RPMI7951 (cell line): ENCODE measurements at regions not wholly inside any gene's neighbourhood (a gene's known extent, or its start where the extent isn't known, plus 50 kb on each side); places are given as distances from the start of the nearest gene placed in this dataset.
A peak's percentile ranks its signal among the peaks of the same experiment; 100 is the strongest.

Experiments used
- DNase-seq: peaks from one replicate; pipeline ENCODE4 v3.0.0-alpha.2; 2012; ENCODE audit warnings: low read depth

DNA sequence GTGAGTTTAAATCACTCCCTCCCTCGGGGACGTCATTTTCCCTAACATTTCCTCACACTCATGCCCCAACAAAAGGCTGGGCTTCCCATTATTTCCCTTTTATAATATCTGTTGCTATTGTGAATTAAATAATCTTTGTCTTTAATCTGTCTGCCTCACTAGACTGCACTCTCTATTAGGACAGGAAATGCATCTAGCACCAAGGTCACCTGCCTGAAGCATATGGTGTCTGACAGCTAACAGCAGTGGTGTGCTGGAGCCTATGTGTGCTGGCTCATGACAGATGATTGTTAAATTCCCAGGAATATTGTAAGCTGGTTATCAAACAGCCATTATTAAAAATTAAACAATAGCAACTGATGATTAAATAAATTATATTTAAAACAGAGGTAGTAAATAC, 237.0 kb upstream of the CEP162 start:
- no peak for DNase-seq

DNA sequence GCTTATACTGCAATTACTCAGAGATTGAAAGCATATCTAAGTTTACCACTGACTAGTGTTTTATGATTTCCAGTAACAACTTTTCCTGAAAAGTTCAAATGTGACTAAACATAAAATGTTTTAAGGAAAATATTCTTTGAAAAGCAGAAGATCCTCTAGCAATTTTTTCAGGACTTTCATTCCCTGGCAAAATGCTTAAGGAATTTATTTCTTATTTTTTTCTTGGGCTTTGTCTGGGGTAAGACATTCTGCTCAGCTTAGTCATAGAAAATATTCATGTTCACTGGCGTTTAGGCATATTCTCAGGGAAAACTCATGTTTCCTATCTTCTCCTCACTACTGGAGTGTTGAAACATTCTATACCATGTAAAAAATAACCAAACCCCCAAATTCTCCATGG, 235.3 kb upstream of the CEP162 start:
- DNase-seq, result peak; percentile 44

DNA sequence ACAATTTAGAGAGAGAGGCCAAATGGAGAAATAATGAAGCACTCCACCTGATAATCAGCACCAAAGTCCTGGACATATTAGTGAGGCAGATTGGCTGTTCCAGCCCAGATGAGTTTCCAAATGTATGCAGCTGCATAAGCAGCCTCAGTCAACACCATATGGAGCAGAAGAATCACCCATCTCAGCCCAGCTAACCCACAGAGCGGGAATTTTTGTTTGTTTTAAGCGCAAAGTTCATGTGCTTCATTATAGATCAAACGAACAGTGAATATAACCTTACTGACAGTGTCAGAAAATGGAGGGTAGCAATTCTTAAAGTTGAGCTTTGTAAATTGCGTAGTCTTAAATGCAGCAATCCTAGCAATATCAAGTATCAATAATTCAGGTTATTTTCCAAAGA, 234.0 kb upstream of the CEP162 start:
- DNase-seq, result no peak

DNA sequence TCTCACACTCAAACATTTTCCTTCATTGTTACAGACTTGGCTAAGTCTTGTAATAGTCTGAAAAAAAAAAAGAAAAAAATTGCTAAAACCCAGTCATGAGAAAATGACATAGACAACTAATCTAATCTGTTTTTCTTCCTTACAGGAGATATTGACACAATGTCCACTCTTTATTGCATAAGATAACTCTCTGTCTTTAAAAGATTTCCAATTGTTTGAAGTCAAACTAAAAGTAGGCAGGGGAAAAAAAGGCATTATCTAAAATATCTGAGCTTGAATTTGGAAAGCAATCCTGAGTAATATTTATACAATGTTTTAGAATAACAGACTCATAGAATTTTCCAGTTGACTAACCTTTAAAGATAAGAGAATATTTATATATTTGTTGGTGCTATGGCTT, 233.0 kb upstream of the CEP162 start:
- no peak for DNase-seq

GRCh38 chr6:84459401-84459800, 232.0 kb upstream of the CEP162 start:
- DNase-seq, result no peak

DNA sequence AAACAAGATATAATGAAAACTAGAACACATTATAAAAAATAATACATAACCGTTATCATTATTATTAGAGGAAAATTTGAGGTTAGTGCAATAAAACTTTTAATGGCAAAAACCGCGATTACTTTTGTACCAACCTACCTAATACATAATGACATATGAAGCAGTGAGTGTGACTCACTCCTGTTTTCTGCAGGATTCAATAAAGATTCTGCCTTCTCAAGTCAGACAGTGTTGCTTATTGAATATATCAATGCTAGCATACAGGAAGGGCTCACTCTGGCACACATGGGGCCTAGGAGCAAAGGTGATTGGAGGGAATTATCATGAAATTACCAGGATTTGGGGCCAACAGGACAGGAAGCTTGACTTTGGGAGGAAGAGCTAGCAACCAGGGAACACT, 230.8 kb upstream of the CEP162 start:
- no peak for DNase-seq

GRCh38 chr6:84457276-84457675, 229.8 kb upstream of the CEP162 start:
- DNase-seq, result peak; percentile 10

DNA sequence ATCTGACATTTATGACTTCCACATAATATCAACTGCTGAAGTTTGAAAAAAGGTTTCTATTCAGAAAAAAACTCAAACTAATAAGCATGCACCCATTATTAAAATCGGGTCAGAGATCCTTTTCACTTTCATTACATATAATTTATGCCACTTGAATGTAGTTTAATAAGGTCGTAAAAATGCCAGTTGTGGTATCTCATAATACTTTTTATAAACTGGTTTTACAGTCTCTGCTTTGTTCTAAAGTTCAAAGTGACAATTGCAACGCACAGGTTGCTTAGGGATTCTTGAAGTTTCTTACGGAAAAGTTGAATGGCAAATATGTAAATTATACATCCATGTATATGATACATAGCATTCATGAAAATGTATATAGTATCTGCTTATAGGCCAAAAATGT, 229.4 kb upstream of the CEP162 start:
- no peak for DNase-seq

DNA sequence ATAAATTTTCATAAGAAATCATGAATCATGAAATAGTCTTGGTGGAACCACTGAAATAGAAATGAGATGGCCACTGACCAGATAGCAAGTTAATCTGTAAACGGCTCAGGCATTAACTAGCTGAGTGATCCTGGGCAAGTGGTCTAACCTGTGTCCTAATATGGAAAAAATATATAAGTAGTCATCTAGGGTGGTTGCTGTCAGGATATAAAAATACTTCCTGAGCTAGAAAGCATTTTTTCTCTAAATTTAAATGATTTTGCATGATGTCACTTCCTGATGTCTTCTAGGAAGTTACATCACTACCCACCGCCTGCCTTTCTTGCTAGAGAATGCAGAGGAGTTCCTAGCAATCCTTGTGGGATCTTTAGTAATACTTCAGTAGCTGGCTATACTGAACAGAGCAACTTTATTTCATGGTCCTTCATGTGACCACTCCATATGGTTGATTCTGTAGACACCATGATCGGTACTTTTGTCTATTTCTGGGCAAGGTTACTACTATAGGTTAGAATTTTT, 228.1 kb upstream of the CEP162 start:
- no peak for DNase-seq

GRCh38 chr6:84453499-84453898, 226.1 kb upstream of the CEP162 start:
- peak; percentile 16 for DNase-seq

DNA sequence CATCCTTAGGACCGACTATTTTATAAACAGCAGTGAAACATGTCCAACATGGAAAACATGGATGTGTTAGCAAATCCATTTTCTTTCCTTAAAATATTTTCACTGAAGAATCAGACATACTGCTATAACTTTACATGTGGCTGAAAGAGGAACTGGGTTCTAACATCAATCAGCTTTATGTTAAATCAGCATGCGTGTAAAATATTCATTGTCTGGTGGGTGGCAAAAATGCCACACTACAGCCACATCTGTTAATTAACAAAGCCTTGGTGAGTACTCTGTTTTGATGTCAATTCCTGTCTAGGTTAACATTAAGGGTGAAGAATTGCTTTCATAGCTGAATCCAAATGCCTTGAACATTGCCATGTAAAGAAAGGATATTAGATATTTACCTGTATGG, 222.6 kb upstream of the CEP162 start:
- no peak for DNase-seq

DNA sequence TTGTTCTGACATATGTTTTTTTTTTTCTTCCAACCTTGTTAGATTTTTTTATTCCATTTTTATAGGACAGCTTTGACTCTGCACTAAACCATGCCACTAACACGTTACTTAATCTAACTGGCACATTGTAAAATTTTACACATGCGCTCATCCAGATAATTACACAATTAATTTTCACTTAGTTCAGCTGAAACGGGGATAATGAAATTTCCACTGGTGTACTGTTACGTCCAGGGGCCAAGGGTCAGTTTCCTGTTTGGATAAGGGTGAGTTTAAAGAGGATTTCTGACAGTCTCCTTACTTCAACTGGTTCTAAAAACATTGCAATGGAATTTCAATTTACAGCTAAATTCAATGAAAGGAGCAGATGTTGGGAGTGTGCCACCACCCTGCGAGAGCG, 221.8 kb upstream of the CEP162 start:
- peak; percentile 14 for DNase-seq

GRCh38 chr6:84448331-84448730, 220.9 kb upstream of the CEP162 start:
- no peak for DNase-seq

- peak; percentile 43 for DNase-seq
These were observed 220.2 kb upstream of the CEP162 start for GRCh38 chr6:84447651-84448050.

GRCh38 chr6:84445068-84445467, 217.6 kb upstream of the CEP162 start:
- no peak for DNase-seq

- no peak for DNase-seq
These were observed 214.8 kb upstream of the CEP162 start for GRCh38 chr6:84442208-84442607.

DNA sequence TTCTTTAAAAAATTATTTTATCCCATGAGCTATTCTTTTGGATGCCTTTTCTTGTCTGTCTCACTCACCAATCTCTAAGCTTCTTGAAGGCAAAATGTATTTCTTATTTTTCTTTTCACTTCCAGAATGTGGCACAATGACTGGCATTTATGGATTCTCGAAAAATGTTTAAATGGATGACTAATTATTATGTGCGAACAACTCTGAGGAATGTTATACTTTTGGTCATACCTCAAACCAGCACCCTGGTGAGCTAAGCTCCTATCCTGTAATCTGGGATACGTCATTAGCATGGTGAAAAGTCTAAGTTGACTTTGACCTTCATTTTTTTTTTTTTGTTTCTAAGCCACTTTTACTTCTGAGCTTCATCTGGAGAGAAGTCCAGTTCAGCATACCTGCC, 214.0 kb upstream of the CEP162 start:
- no peak for DNase-seq

GRCh38 chr6:84434550-84434949, 207.1 kb upstream of the CEP162 start:
- no peak for DNase-seq

DNA sequence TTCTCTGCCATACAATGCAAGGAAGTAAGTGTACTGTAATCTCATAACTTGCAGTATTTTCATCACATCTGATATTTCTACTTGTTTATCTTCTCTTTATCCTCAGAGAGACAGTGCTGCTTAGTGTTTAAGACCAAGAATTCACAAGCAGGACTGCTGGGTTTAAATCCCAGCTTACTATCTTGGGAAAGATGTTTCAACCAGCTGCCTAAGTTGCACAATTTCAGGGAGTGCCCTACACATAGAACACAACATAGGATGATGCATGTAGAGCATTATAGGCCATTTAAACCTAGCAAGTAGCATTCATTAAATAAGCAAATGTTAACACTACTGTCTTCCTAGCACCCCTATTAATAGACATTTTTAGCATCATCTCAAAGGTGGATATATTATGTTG, 205.2 kb upstream of the CEP162 start:
- no peak for DNase-seq

GRCh38 chr6:84428300-84428907, 201.0 kb upstream of the CEP162 start:
- peak; percentile 62 for DNase-seq

GRCh38 chr6:84425971-84426705, 198.7 kb upstream of the CEP162 start:
- DNase-seq, result peak; percentile 24

DNA sequence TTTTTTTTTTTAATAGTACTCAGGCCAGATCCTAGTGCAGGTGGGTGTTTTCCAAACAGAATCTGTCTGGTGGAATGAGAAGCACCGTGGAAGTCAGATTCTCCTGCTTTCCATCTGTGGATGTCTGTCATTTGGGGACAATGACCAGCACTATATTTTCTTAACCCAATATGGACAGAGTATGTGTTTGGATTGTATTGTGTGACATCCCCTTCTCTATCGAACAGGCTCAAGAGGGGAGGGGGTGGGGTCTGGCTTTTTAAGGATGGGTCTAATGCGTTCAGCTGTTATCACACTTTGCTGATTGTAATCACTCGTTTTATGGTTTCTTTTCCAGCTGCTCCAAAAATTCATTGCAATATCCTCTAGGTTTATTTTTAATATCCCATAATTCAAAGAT, 197.5 kb upstream of the CEP162 start:
- no peak for DNase-seq

GRCh38 chr6:84422380-84422968, 195.0 kb upstream of the CEP162 start:
- DNase-seq, result peak; percentile 56
